Neural cell (in vitro differentiated cells): ENCODE measurements at regions not wholly inside any gene's neighbourhood (a gene's known extent, or its start where the extent isn't known, plus 50 kb on each side); places are given as distances from the start of the nearest gene placed in this dataset.

Experiments used
- CTCF ChIP-seq: fragments of 450-650 bp; IDR thresholded peaks from 2 replicates; pipeline ENCODE4 v1.5.1; 2014; ENCODE audit warnings: antibody characterized with exemption, mild to moderate bottlenecking, moderate library complexity; ENCODE audit not compliant: poor library complexity, severe bottlenecking
- EP300 ChIP-seq: fragments of 450-650 bp; conservative IDR thresholded peaks from 2 replicates; pipeline ENCODE4 v1.6.1; 2014; ENCODE audit warnings: antibody characterized with exemption, mild to moderate bottlenecking, moderate library complexity; ENCODE audit not compliant: poor library complexity, severe bottlenecking
- POLR2AphosphoS5 ChIP-seq: IDR thresholded peaks from 2 replicates; pipeline ENCODE4 v1.6.1; 2012

DNA sequence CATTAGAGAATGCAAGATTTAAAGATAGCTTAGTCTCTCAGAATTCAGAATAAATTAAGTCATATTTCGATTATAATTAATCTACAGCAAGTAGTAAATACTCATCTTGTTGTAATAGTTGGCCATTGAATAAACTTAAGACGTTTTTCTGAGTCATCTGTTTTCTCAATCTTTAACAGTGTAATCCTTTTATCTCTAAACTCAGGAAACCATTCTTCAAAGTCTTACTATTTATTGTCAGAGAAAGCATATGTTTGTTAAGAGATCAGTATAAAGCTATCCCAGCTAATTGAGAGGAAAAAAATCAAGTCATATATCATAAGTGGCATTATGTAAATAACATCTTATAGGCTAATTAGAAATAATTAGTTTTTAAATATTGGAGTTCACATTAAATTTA, 201.2 kb upstream of the ADAMTS5 start:
- TF ChIP-seq CTCF = no peak
- TF ChIP-seq EP300 = no peak
- TF ChIP-seq POLR2AphosphoS5 = no peak
